H1 (cell line): ENCODE measurements at regions not wholly inside any gene's neighbourhood (a gene's known extent, or its start where the extent isn't known, plus 50 kb on each side); places are given as distances from the start of the nearest gene placed in this dataset.
"Not testable (repeated sequence)": the region's sequence is repeated elsewhere in the genome, so short reads cannot be mapped to it uniquely, and the experiment has no call there.

Source experiments
- CTCF ChIA-PET: fragments of 300-600 bp; sonication (Branson Sonifier 250); formaldehyde crosslinking; loops from one replicate; lab custom pipeline; 2021; ENCODE audit not compliant: partially characterized antibody; lab: Charles Lee
- POLR2A ChIA-PET: fragments of 300-600 bp; sonication (Branson Sonifier 250); formaldehyde crosslinking; loops from one replicate; lab custom pipeline; 2021; ENCODE audit warnings: inconsistent platforms; ENCODE audit not compliant: partially characterized antibody; lab: Charles Lee
- DNase-seq, 2 experiments: peaks; one replicate each; pipeline versions ENCODE4 v3.0.0 to v3.0.0-alpha.2; 2010 to 2022; ENCODE audit warnings: low spot score in 2 of 2, low read depth in 1 of 2, mixed read lengths in 1 of 2
- FAIRE-seq: peaks from 2 replicates; lab custom pipeline; 2011; peaks lifted over from hg19 to GRCh38; lab: Jason Lieb, UNC
- H2AFZ ChIP-seq: 2 replicates; pipeline ENCODE4 v1.8.1; 2012; ENCODE audit warnings: low read length, inconsistent platforms
- H2AK5ac ChIP-seq: 2 replicates; pipeline ENCODE4 v1.6.1; 2013; ENCODE audit warnings: low read depth, low read length
- H2BK120ac ChIP-seq: replicated peaks from 2 replicates; pipeline ENCODE3; 2013; ENCODE audit warnings: low read depth, low read length, inconsistent platforms
- H2BK12ac ChIP-seq: 2 replicates; pipeline ENCODE4 v1.6.1; 2013; ENCODE audit warnings: low read depth, low read length
- H2BK15ac ChIP-seq: 2 replicates; pipeline ENCODE4 v1.6.1; 2013; ENCODE audit warnings: low read length
- H2BK20ac ChIP-seq: 2 replicates; pipeline ENCODE4 v1.6.1; 2013; ENCODE audit warnings: low read length
- H2BK5ac ChIP-seq: 2 replicates; pipeline ENCODE4 v1.6.1; 2013; ENCODE audit warnings: low read depth, low read length
- H3K14ac ChIP-seq: 2 replicates; pipeline ENCODE4 v1.6.1; 2013; ENCODE audit warnings: inconsistent platforms; ENCODE audit not compliant: insufficient read length
- H3K18ac ChIP-seq: 2 replicates; pipeline ENCODE4 v1.6.1; 2013; ENCODE audit warnings: low read length; ENCODE audit errors: extremely low read depth
- H3K23ac ChIP-seq: 2 replicates; pipeline ENCODE4 v1.6.1; 2013; ENCODE audit warnings: inconsistent platforms; ENCODE audit not compliant: insufficient read length
- H3K23me2 ChIP-seq: 2 replicates; pipeline ENCODE4 v1.6.1; 2013; ENCODE audit warnings: low read depth, low read length
- H3K27ac ChIP-seq: 2 replicates; pipeline ENCODE4 v1.6.1; 2011; ENCODE audit warnings: low read depth, low read length, inconsistent platforms
- H3K27me3 ChIP-seq, 4 experiments: replicated peaks in 1 of 4; 1 replicate in 1 of 4; 2 replicates in 3 of 4; pipeline versions ENCODE4 v1.6.1 to v1.8.1; 2011 to 2013; ENCODE audit warnings: low read length in 3 of 4, mild to moderate bottlenecking in 3 of 4, inconsistent platforms in 2 of 4, mixed read lengths in 2 of 4, moderate library complexity in 1 of 4; ENCODE audit not compliant: control insufficient read depth in 3 of 4, insufficient read depth in 3 of 4; ENCODE audit errors: extremely low read depth in 1 of 4
- H3K36me3 ChIP-seq, 4 experiments: 2 replicates each; pipeline versions ENCODE4 v1.6.1 to v1.8.1; 2011 to 2013; ENCODE audit warnings: mild to moderate bottlenecking in 4 of 4, low read length in 3 of 4, moderate library complexity in 2 of 4, control low read depth in 1 of 4, inconsistent platforms in 1 of 4; ENCODE audit not compliant: insufficient read depth in 4 of 4, control insufficient read depth in 2 of 4
- H3K4ac ChIP-seq: replicated peaks from 2 replicates; pipeline ENCODE3; 2013; ENCODE audit warnings: low read length, low read depth, mixed read lengths, inconsistent platforms; ENCODE audit not compliant: insufficient read length
- H3K4me1 ChIP-seq, 4 experiments: replicated peaks in 1 of 4; 1 replicate in 1 of 4; 2 replicates in 3 of 4; pipeline versions ENCODE4 v1.6.1 to v1.8.1; 2011 to 2013; ENCODE audit warnings: low read length in 3 of 4, inconsistent platforms in 2 of 4, mixed read lengths in 1 of 4; ENCODE audit not compliant: insufficient read depth in 4 of 4, control insufficient read depth in 3 of 4
- H3K4me2 ChIP-seq, 2 experiments: 2 replicates each; pipeline versions ENCODE4 v1.6.1 to v1.8.1; 2011 to 2013; ENCODE audit warnings: low read depth in 2 of 2, low read length in 2 of 2, control low read depth in 1 of 2, inconsistent platforms in 1 of 2, mild to moderate bottlenecking in 1 of 2; ENCODE audit not compliant: insufficient read depth in 1 of 2
- H3K4me3 ChIP-seq, 4 experiments: fragments of 200-600, 300-600 bp in 1 of 4; sonication (generic), shearing (Covaris generic), sonication (Bioruptor Twin) in 1 of 4; 2 replicates each; pipeline versions ENCODE4 v1.5.1 to v1.8.1; 2011 to 2016; ENCODE audit warnings: low read length in 4 of 4, low read depth in 3 of 4, control low read depth in 2 of 4, inconsistent platforms in 2 of 4, mild to moderate bottlenecking in 2 of 4, mixed read lengths in 1 of 4, moderate library complexity in 1 of 4; ENCODE audit not compliant: insufficient read depth in 2 of 4; ENCODE audit errors: extremely low read depth in 1 of 4
- H3K56ac ChIP-seq: replicated peaks from 2 replicates; pipeline ENCODE3; 2013; ENCODE audit warnings: low read depth, mild to moderate bottlenecking, mixed read lengths, low read length, inconsistent platforms; ENCODE audit not compliant: insufficient read length
- H3K79me1 ChIP-seq: 2 replicates; pipeline ENCODE4 v1.6.1; 2013; ENCODE audit warnings: low read depth, low read length, control low read depth
- H3K79me2 ChIP-seq, 2 experiments: 2 replicates each; pipeline versions ENCODE4 v1.6.1 to v1.8.1; 2012 to 2013; ENCODE audit warnings: low read length in 2 of 2, mild to moderate bottlenecking in 2 of 2, inconsistent platforms in 1 of 2; ENCODE audit not compliant: insufficient read depth in 2 of 2, control insufficient read depth in 1 of 2
- H3K9ac ChIP-seq, 4 experiments: replicated peaks in 1 of 4; 1 replicate in 1 of 4; 2 replicates in 3 of 4; pipeline versions ENCODE4 v1.6.1 to v1.8.1; 2011 to 2013; ENCODE audit warnings: low read depth in 3 of 4, low read length in 3 of 4, control low read depth in 2 of 4, mild to moderate bottlenecking in 2 of 4, moderate library complexity in 2 of 4, inconsistent platforms in 1 of 4; ENCODE audit errors: extremely low read depth in 1 of 4
- H3K9me3 ChIP-seq, 2 experiments: 2 replicates each; pipeline versions ENCODE4 v1.6.1 to v1.8.1; 2012 to 2013; ENCODE audit warnings: mild to moderate bottlenecking in 2 of 2, moderate library complexity in 2 of 2, control low read depth in 1 of 2, inconsistent platforms in 1 of 2, low read depth in 1 of 2, low read length in 1 of 2, mixed read lengths in 1 of 2; ENCODE audit not compliant: insufficient read depth in 2 of 2
- H4K20me1 ChIP-seq, 2 experiments: replicated peaks in 1 of 2; 2 replicates each; pipeline versions ENCODE3 to v1.8.1; 2011 to 2013; ENCODE audit warnings: inconsistent platforms in 2 of 2, low read length in 2 of 2, mild to moderate bottlenecking in 1 of 2; ENCODE audit not compliant: insufficient read depth in 2 of 2, control insufficient read depth in 1 of 2
- H4K5ac ChIP-seq: 2 replicates; pipeline ENCODE4 v1.6.1; 2013; ENCODE audit warnings: low read length, low read depth, mixed read lengths, inconsistent platforms; ENCODE audit not compliant: insufficient read length
- H4K8ac ChIP-seq: 2 replicates; pipeline ENCODE4 v1.8.0; 2013; ENCODE audit warnings: mild to moderate bottlenecking, moderate library complexity, low read length, inconsistent platforms; ENCODE audit not compliant: insufficient read depth; ENCODE audit errors: extremely low read depth
- H4K91ac ChIP-seq: replicated peaks from 2 replicates; pipeline ENCODE3; 2013; ENCODE audit warnings: low read length, mixed read lengths, inconsistent platforms; ENCODE audit not compliant: insufficient read length
- WGBS, 2 experiments: shearing (Covaris generic) in 1 of 2; methylation state at CpG; one replicate each; pipeline versions ENCODE4 v1.1.6 to v1.1.7; 2013 to 2015; ENCODE audit warnings: low lambda C conversion rate in 2 of 2, mixed read lengths in 2 of 2, inconsistent platforms in 1 of 2, low coverage in 1 of 2, missing lambda C conversion rate in 1 of 2; ENCODE audit not compliant: insufficient replicate concordance in 2 of 2, insufficient coverage in 1 of 2, insufficient read length in 1 of 2; ENCODE audit errors: extremely low coverage in 1 of 2, missing lambda C conversion rate in 1 of 2; 5-methylcytosine and 5-hydroxymethylcytosine counted together

GRCh38 chr6:86701228-86701627, 236.1 kb upstream of the HTR1E start:
- H3K27ac ChIP-seq, H2AK5ac ChIP-seq, H3K4me3 ChIP-seq, H3K79me2 ChIP-seq, H3K4me1 ChIP-seq, H2BK12ac ChIP-seq, H3K4me2 ChIP-seq, H3K18ac ChIP-seq, H4K8ac ChIP-seq, H3K23ac ChIP-seq, CTCF ChIA-PET, DNase-seq, H2BK15ac ChIP-seq, H3K79me1 ChIP-seq, H3K56ac ChIP-seq, H3K4ac ChIP-seq, H3K14ac ChIP-seq, FAIRE-seq, H3K23me2 ChIP-seq, H2BK120ac ChIP-seq, H3K9ac ChIP-seq, H3K27me3 ChIP-seq, H2AFZ ChIP-seq, H3K9me3 ChIP-seq, H4K91ac ChIP-seq, H4K20me1 ChIP-seq, H3K36me3 ChIP-seq, H2BK5ac ChIP-seq, H2BK20ac ChIP-seq, POLR2A ChIA-PET, H4K5ac ChIP-seq: not testable (repeated sequence)
- WGBS, 2 experiments = 97% methylated on average over 4 of the region's 4 CpGs; no CpG with 5 or more reads in 1 of the 2 experiments
